AG09309 (cell line): ENCODE measurements at regions not wholly inside any gene's neighbourhood (a gene's known extent, or its start where the extent isn't known, plus 50 kb on each side); places are given as distances from the start of the nearest gene placed in this dataset.
"Not testable (repeated sequence)": the region's sequence is repeated elsewhere in the genome, so short reads cannot be mapped to it uniquely, and the experiment has no call there.

Experiments used
- DNase-seq: peaks from one replicate; pipeline ENCODE4 v3.0.0-alpha.2; 2010; ENCODE audit warnings: low read depth
- H3K4me3 ChIP-seq: 2 replicates; pipeline ENCODE4 v1.5.1; 2011; ENCODE audit warnings: mild to moderate bottlenecking, low read depth, low read length, moderate library complexity; ENCODE audit not compliant: control insufficient read depth
- TF ChIP-seq, protein P1 (sequence below): IDR thresholded peaks from 2 replicates; pipeline ENCODE4 v1.5.1; 2011; ENCODE audit warnings: mild to moderate bottlenecking, low read depth, low read length, inconsistent platforms; ENCODE audit not compliant: insufficient read depth, control insufficient read depth; ENCODE audit errors: missing control alignments

DNA sequence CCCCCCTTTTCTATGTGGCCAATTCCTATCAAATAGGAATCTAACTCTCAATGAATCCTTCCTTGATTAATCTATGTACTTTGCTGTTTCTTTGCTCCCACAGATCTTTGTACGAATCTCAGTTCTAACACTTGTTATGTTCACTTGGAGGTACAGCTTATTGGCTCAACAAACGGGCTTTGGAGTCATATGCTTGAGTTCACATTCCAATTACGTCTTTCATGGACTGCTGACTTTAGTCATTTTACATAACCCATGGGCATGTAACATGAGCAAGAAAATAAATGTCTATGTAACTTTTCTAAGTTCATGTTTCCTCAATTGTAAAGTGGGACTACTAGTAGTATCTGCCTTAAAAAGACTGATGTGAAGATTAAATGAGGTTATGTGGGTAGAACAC lies 123.2 kb upstream of the TBC1D5 start:
- no peak overlapping the region for H3K4me3 ChIP-seq
- TF ChIP-seq, protein P1, sequence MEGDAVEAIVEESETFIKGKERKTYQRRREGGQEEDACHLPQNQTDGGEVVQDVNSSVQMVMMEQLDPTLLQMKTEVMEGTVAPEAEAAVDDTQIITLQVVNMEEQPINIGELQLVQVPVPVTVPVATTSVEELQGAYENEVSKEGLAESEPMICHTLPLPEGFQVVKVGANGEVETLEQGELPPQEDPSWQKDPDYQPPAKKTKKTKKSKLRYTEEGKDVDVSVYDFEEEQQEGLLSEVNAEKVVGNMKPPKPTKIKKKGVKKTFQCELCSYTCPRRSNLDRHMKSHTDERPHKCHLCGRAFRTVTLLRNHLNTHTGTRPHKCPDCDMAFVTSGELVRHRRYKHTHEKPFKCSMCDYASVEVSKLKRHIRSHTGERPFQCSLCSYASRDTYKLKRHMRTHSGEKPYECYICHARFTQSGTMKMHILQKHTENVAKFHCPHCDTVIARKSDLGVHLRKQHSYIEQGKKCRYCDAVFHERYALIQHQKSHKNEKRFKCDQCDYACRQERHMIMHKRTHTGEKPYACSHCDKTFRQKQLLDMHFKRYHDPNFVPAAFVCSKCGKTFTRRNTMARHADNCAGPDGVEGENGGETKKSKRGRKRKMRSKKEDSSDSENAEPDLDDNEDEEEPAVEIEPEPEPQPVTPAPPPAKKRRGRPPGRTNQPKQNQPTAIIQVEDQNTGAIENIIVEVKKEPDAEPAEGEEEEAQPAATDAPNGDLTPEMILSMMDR = no peak
- DNase-seq = no peak

DNA sequence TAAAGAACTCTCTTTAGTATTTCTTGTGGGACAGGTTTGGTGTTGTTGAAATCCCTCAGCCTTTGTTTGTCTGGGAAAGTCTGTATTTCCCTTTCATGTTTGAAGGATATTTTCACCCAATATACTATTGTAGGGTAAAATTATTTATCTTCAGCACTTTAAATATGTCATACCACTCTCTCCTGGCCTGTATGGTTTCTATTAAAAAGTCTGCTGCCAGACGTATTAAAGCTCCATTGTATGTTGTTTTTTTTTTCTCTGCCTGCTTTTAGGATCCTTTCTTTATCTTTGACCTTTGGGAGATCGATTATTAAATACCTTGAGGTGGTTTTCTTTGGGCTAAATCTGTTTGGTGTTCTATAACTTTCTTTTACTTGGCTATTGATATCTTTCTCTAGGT lies 119.0 kb upstream of the TBC1D5 start:
- no peak overlapping the region for H3K4me3 ChIP-seq
- no peak for DNase-seq
- TF ChIP-seq, protein P1 = no peak

DNA sequence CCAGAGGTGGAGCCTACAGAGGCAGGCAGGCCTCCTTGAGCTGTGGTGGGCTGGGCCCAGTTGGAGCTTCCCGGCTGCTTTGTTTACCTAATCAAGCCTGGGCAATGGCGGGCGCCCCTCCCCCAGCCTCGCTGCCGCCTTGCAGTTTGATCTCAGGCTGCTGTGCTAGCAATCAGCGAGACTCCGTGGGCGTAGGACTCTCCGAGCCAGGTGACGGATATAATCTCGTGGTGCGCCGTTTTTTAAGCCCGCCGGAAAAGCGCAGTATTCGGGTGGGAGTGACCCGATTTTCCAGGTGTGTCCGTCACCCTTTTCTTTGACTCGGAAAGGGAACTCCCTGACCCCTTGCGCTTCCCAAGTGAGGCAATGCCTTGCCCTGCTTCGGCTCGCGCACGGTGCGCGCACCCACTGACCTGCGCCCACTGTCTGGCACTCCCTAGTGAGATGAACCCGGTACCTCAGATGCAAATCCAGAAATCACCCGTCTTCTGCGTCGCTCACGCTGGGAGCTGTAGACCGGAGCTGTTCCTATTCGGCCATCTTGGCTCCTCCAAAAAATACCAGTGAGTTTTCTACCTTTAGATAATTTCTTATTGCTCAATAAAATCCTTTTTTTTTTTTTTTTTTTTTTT lies 118.5 kb upstream of the TBC1D5 start:
- not testable (repeated sequence) for DNase-seq, H3K4me3 ChIP-seq

DNA sequence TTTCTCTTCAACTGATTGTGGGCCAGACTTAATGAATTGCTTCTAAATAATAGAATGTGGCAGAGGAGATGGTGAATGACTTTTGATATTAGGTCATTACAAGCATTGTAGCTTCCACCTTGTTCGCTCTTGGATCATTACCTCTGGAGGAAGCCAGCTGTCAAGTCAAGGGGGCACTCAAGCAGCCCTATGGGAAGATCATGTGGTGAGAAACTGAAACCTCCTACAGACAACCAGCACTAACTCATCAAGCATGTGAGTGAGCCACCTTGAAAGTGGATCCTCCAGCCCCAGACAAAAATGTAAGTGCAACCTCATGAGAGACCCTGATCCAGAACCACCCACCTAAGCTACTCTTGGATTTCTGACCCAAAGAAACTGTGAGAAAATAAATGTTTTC lies 109.8 kb upstream of the TBC1D5 start:
- no peak for DNase-seq
- TF ChIP-seq, protein P1 = no peak
- H3K4me3 ChIP-seq = no peak overlapping the region

DNA sequence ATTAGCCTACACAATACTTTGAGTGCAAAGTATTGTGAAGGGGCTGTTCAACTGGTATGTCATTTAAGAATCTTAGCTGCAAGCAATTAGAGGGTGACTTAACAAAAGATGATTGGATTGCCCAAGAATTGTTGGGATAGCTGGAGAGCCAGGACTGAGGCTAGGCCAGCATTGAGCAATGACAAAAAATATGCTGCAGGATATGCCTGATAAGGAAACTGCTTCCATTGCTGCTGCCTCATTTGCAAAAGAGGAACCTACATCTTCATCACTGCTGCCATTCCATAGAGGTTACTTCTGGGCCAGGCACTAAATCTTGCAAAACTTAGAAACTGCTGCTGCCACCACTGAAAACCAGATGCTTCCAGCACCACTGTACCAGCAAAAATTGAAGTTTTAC lies 108.0 kb upstream of the TBC1D5 start:
- DNase-seq = peak; percentile 68
- H3K4me3 ChIP-seq = no peak overlapping the region
- TF ChIP-seq, protein P1 = no peak

DNA sequence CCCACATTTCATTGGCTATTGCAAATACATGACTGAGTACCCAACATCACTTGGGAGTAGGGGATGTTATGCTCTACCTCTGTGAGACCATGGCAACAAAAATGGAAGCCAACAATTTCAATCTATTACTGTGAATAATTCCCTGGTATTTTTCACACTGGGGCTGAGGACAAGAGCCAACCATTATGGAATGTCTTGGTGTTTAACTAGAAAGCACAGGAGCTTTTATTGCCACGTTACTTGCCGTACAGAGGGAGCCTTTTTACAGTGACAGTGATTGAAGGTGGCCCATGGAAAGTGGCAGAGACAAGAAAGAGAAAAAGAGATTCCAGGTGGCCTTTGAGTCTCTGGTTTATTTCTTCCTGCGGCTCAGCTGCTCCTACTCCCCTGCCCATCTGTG lies 105.7 kb upstream of the TBC1D5 start:
- no peak for DNase-seq
- H3K4me3 ChIP-seq = no peak overlapping the region
- TF ChIP-seq, protein P1 = no peak

DNA sequence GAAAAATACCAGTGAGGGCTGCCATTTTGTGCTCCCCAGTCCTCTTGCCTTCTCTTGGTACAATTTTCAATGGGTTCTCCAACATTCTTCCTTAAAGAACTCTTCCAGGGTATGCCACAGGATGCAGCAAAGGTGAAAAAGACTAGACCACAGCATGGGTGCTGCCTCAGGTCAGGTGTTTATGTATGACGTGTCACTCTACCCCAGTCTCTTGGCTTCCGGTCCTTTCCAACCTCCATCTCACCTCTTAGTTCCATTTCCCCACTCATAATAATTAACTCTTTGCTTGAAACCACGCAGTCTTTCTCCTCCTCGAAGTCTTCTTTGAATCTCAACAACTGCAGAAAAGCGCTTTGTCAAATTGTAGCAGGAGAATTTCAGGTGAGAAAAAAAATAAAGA lies 104.7 kb upstream of the TBC1D5 start:
- TF ChIP-seq, protein P1 = no peak
- no peak overlapping the region for H3K4me3 ChIP-seq
- no peak for DNase-seq

DNA sequence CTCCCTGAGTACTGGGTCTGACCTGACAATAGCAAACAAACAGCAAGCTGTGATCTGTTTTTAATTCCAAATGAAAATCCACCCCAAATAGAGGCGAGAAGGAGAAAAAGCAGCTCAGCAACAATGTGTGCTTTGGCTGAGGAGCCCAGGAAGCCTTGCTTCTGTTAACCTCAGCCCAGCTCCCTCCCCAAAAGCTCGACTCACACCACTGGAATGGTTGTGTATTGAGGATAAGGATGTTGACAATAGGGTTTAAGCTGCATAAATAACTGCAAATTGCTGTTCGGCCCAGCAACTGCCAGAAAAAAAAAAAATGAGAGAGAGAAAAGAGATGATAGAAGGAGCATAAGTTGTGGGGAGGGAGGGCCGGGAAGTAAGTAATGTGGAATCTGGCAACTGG lies 104.0 kb upstream of the TBC1D5 start:
- TF ChIP-seq, protein P1 = no peak
- DNase-seq = no peak
- H3K4me3 ChIP-seq = no peak overlapping the region
